ENCODE measurements at regions not wholly inside any gene's neighbourhood (a gene's known extent, or its start where the extent isn't known, plus 50 kb on each side); places are given as distances from the start of the nearest gene placed in this dataset.

- TF ChIP-seq CTCF (conservative IDR thresholded peaks at IDR 0.05; ENCODE audit: low read depth in 2 of 2), result no peak
Measured at GRCh38 chr2:52074130-52074719, 1042.3 kb upstream of the NRXN1 start (continued).

GRCh38 chr2:52072949-52073348 is 1041.0 kb upstream of the NRXN1 start:
- H4K20me1 ChIP-seq (replicated peaks; ENCODE audit: insufficient read depth), result no peaks in the 10 kb centered on the region
- no peaks in the 10 kb centered on the region for H3K36me3 ChIP-seq (ENCODE audit: insufficient read depth)
- H3K79me2 ChIP-seq (replicated peaks; ENCODE audit: insufficient read depth), result no peaks in the 10 kb centered on the region
- no peak overlapping the region for H2AFZ ChIP-seq
- no peaks in the 10 kb centered on the region for H3K27me3 ChIP-seq (ENCODE audit: insufficient read depth)
- H3K4me3 Mint-ChIP-seq, result no peak overlapping the region
- peaks cover 4% of the 10 kb centered on the region; the same call in 1 of the 2 replicates for H3K9me2 ChIP-seq (ENCODE audit: insufficient read depth)
- H3K4me1 Mint-ChIP-seq, result peaks cover 20% of the 10 kb centered on the region
- H3K4me3 ChIP-seq, result no peak overlapping the region
- H3K4me2 ChIP-seq, result no peak overlapping the region
- H3K27ac Mint-ChIP-seq, result no peak overlapping the region
- no peaks in the 10 kb centered on the region for H3K4me1 ChIP-seq (ENCODE audit: insufficient read depth)
- 0 out of 3 replicates have a peak, but pooled peaks cover 4% of the 10 kb centered on the region for H3K36me3 Mint-ChIP-seq (ENCODE audit: low read depth)
- no peaks in the 10 kb centered on the region for H3K27me3 Mint-ChIP-seq (ENCODE audit: insufficient read depth, low read depth, poor library complexity)
- H3K27ac ChIP-seq (ENCODE audit: low read depth), result no peak overlapping the region
- DNase-seq (ENCODE audit: low spot score) (no peak), ATAC-seq (no peak)
- no peaks in the 10 kb centered on the region; the same call in 2 of the 3 replicates for H3K9me3 Mint-ChIP-seq
- H3F3A ChIP-seq (replicated peaks; ENCODE audit: low read depth), result no peaks in the 10 kb centered on the region
- TF ChIP-seq CTCF (conservative IDR thresholded peaks at IDR 0.05; ENCODE audit: low read depth in 2 of 2) (no peak), NANOG (IDR thresholded peaks at IDR 0.05; ENCODE audit: borderline replicate concordance) (no peak), ZNF462 (CRISPR knock-in tag; IDR thresholded peaks at IDR 0.05) (no peak), STAT1 (IDR thresholded peaks at IDR 0.05; ENCODE audit: unreplicated experiment) (no peak), REST (IDR thresholded peaks at IDR 0.05; ENCODE audit: unreplicated experiment) (no peak), ETS1 (IDR thresholded peaks at IDR 0.05) (no peak), ZNF331 (CRISPR knock-in tag; IDR thresholded peaks at IDR 0.05; ENCODE audit: low read depth) (no peak), CREB1 (CRISPR knock-in tag; IDR thresholded peaks at IDR 0.05; ENCODE audit: low read depth) (no peak), EZH2 (IDR thresholded peaks at IDR 0.05; ENCODE audit: low read depth, unreplicated experiment) (no peak)

All from GM23338 (cell line).